Activated T-cell treated with anti-CD3 and anti-CD28 coated beads for 4 hours (primary cell): ENCODE measurements at regions not wholly inside any gene's neighbourhood (a gene's known extent, or its start where the extent isn't known, plus 50 kb on each side); places are given as distances from the start of the nearest gene placed in this dataset.
"Not testable (repeated sequence)": the region's sequence is repeated elsewhere in the genome, so short reads cannot be mapped to it uniquely, and the experiment has no call there.

ENCODE experiments used
- DNase-seq: peaks from one replicate; pipeline ENCODE4 v3.0.0-alpha.2; 2020

GRCh38 chr3:27551413-27551812 lies 67.2 kb upstream of the SLC4A7 start:
- DNase-seq, result not testable (repeated sequence)

GRCh38 chr3:27545061-27545460 lies 60.9 kb upstream of the SLC4A7 start:
- DNase-seq, result no peak

GRCh38 chr3:27544372-27544865 lies 60.2 kb upstream of the SLC4A7 start:
- no peak for DNase-seq

GRCh38 chr3:27542476-27542875 lies 58.3 kb upstream of the SLC4A7 start:
- no peak for DNase-seq

- no peak for DNase-seq
Observed at GRCh38 chr3:27540231-27540630, 56.0 kb upstream of the SLC4A7 start.

- DNase-seq, result no peak
Observed at GRCh38 chr3:27536491-27536890, 52.3 kb upstream of the SLC4A7 start.

- no peak for DNase-seq
Observed at GRCh38 chr3:27535809-27536392, 51.7 kb upstream of the SLC4A7 start.

GRCh38 chr3:27533718-27534573 lies 49.8 kb upstream of the SLC4A7 start:
- DNase-seq, result peak; percentile 4
